Fibroblast of lung (primary cell): ENCODE measurements at regions not wholly inside any gene's neighbourhood (a gene's known extent, or its start where the extent isn't known, plus 50 kb on each side); places are given as distances from the start of the nearest gene placed in this dataset.

Source experiments
- DNase-seq, 2 donors: peaks; one replicate each; pipeline versions ENCODE4 v3.0.0 to v3.0.0-alpha.2; 2010; ENCODE audit warnings: low read depth in 2 of 2
- H2AFZ ChIP-seq: 2 replicates; pipeline ENCODE4 v1.5.1; 2012; ENCODE audit warnings: low read length, control low read depth, inconsistent platforms
- H3K27ac ChIP-seq: 2 replicates; pipeline ENCODE4 v1.5.1; 2011; ENCODE audit warnings: low read length, control low read depth; ENCODE audit not compliant: insufficient read depth
- H3K27me3 ChIP-seq: 2 replicates; pipeline ENCODE4 v1.5.1; 2011; ENCODE audit warnings: mild to moderate bottlenecking, low read length; ENCODE audit not compliant: control insufficient read depth, insufficient read depth
- H3K36me3 ChIP-seq: 2 replicates; pipeline ENCODE4 v1.5.1; 2011; ENCODE audit warnings: low read length; ENCODE audit not compliant: control insufficient read depth, insufficient read depth
- H3K4me1 ChIP-seq: 2 replicates; pipeline ENCODE4 v1.5.1; 2011; ENCODE audit warnings: low read length; ENCODE audit not compliant: control insufficient read depth, insufficient read depth; ENCODE audit errors: extremely low read depth
- H3K4me2 ChIP-seq: 2 replicates; pipeline ENCODE4 v1.5.1; 2011; ENCODE audit warnings: low read length, control low read depth; ENCODE audit not compliant: insufficient read depth; ENCODE audit errors: extremely low read depth
- H3K4me3 ChIP-seq, 4 experiments: fragments of 200-600 bp in 1 of 4; sonication (generic) in 1 of 4; replicated peaks in 1 of 4; 2 replicates each; pipeline ENCODE4 v1.5.1; 2011 to 2016; ENCODE audit warnings: low read length in 4 of 4, low read depth in 3 of 4, mild to moderate bottlenecking in 3 of 4, control low read depth in 2 of 4, inconsistent platforms in 1 of 4, mixed read lengths in 1 of 4; ENCODE audit not compliant: insufficient read depth in 1 of 4; ENCODE audit errors: control extremely low read depth in 1 of 4
- H3K79me2 ChIP-seq: 2 replicates; pipeline ENCODE4 v1.5.1; 2012; ENCODE audit warnings: mild to moderate bottlenecking, low read length, inconsistent platforms; ENCODE audit not compliant: control insufficient read depth, insufficient read depth
- H3K9ac ChIP-seq: 2 replicates; pipeline ENCODE4 v1.5.1; 2011; ENCODE audit warnings: mild to moderate bottlenecking, low read length, control low read depth; ENCODE audit not compliant: insufficient read depth
- H3K9me3 ChIP-seq: 2 replicates; pipeline ENCODE4 v1.5.1; 2012; ENCODE audit warnings: low read depth, low read length; ENCODE audit not compliant: control insufficient read depth, insufficient read depth
- H4K20me1 ChIP-seq: 2 replicates; pipeline ENCODE4 v1.5.1; 2011; ENCODE audit warnings: low read length; ENCODE audit not compliant: control insufficient read depth, insufficient read depth; ENCODE audit errors: extremely low read depth
- CTCF ChIP-seq, 2 donors: IDR thresholded peaks in 1 of 2; conservative IDR thresholded peaks in 1 of 2; 1 replicate in 1 of 2; 2 replicates in 1 of 2; pipeline ENCODE4 v1.5.1; 2011 to 2012; ENCODE audit warnings: low read length in 2 of 2, control low read depth in 1 of 2, inconsistent platforms in 1 of 2, low read depth in 1 of 2, mild to moderate bottlenecking in 1 of 2
- EZH2 ChIP-seq: IDR thresholded peaks from 2 replicates; pipeline ENCODE4 v1.5.1; 2012; ENCODE audit warnings: low read length, control low read depth, mild to moderate bottlenecking; ENCODE audit errors: missing control alignments

GRCh38 chr1:98306517-98307089 is 354.9 kb upstream of the SNX7 start:
- no peak for TF ChIP-seq CTCF (conservative IDR thresholded peaks at IDR 0.05 in 1 of 2, IDR thresholded peaks at IDR 0.05 in 1 of 2; ENCODE audit: low read depth in 1 of 2, low read length in 2 of 2)
- no peak for TF ChIP-seq EZH2
- Histone ChIP-seq H3K27ac (no peak overlapping the region), H3K9me3 (no peaks in the 10 kb centered on the region), H3K4me2 (no peak overlapping the region), H3K36me3 (no peaks in the 10 kb centered on the region), H2AFZ (no peak overlapping the region), H3K79me2 (no peaks in the 10 kb centered on the region), H4K20me1 (no peaks in the 10 kb centered on the region), H3K27me3 (no peaks in the 10 kb centered on the region), H3K4me3 (no peak overlapping the region), H3K4me1 (no peaks in the 10 kb centered on the region), H3K9ac (no peak overlapping the region)
- DNase-seq = no peak

- Histone ChIP-seq H4K20me1 (no peaks in the 10 kb centered on the region), H3K4me3 (no peak overlapping the region), H3K27ac (no peak overlapping the region), H3K27me3 (no peaks in the 10 kb centered on the region), H3K9ac (no peak overlapping the region), H3K9me3 (no peaks in the 10 kb centered on the region), H3K79me2 (no peaks in the 10 kb centered on the region), H3K36me3 (no peaks in the 10 kb centered on the region), H3K4me1 (no peaks in the 10 kb centered on the region), H2AFZ (no peak overlapping the region), H3K4me2 (no peak overlapping the region)
- DNase-seq = no peak
- TF ChIP-seq CTCF (conservative IDR thresholded peaks at IDR 0.05 in 1 of 2, IDR thresholded peaks at IDR 0.05 in 1 of 2; ENCODE audit: low read depth in 1 of 2, low read length in 2 of 2) = no peak
- TF ChIP-seq EZH2 = no peak
These were observed 356.2 kb upstream of the SNX7 start for GRCh38 chr1:98305362-98305761.

- no peak for DNase-seq
- no peaks in the 10 kb centered on the region for H4K20me1 ChIP-seq
- H3K9ac ChIP-seq = no peak overlapping the region
- H3K4me2 ChIP-seq = no peak overlapping the region
- no peak overlapping the region for H3K27ac ChIP-seq
- no peaks in the 10 kb centered on the region for H3K27me3 ChIP-seq
- H3K9me3 ChIP-seq = no peaks in the 10 kb centered on the region
- no peaks in the 10 kb centered on the region for H3K4me1 ChIP-seq
- H3K79me2 ChIP-seq = no peaks in the 10 kb centered on the region
- no peak overlapping the region for H3K4me3 ChIP-seq
- TF ChIP-seq CTCF (conservative IDR thresholded peaks at IDR 0.05 in 1 of 2, IDR thresholded peaks at IDR 0.05 in 1 of 2; ENCODE audit: low read depth in 1 of 2, low read length in 2 of 2) (no peak), EZH2 (no peak)
- no peak overlapping the region for H2AFZ ChIP-seq
- H3K36me3 ChIP-seq = no peaks in the 10 kb centered on the region
These were observed 356.6 kb upstream of the SNX7 start for GRCh38 chr1:98304888-98305287.
